GM12875 (cell line): ENCODE measurements at regions not wholly inside any gene's neighbourhood (a gene's known extent, or its start where the extent isn't known, plus 50 kb on each side); places are given as distances from the start of the nearest gene placed in this dataset.

Experiments
- H3K4me3 ChIP-seq: one replicate; pipeline ENCODE4 v1.5.1; 2011; ENCODE audit warnings: low read depth, low read length, control low read depth
- CTCF ChIP-seq: IDR thresholded peaks from 2 replicates; pipeline ENCODE4 v1.5.1; 2011; ENCODE audit warnings: low read depth, mild to moderate bottlenecking, control low read depth, inconsistent platforms, low read length, moderate library complexity, borderline replicate concordance; ENCODE audit not compliant: insufficient read depth

DNA sequence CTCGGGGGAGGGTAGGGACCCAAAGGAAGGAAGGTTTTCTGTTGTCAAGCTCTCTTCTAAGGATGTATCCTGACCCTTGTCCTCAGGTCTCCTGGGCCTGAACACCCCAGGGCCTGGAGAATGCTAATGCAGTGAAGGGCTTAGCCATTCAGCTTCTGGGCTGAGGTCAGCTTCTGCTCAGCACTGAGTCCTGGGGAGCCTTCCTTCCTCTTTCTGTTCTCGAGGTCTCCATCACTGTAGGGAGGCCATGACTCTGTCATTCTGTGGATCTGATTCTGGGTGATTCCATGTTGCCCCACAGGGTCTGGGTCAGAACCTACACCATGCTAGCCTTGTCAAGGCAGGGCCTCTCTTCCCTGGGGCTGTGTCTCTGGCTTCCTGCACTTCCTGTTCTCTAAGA is 712.7 kb downstream of the DHX35 start:
- no peak for TF ChIP-seq CTCF
- no peak overlapping the region for H3K4me3 ChIP-seq

GRCh38 chr20:39670988-39671387 is 708.8 kb downstream of the DHX35 start:
- no peak overlapping the region for H3K4me3 ChIP-seq
- TF ChIP-seq CTCF: no peak

DNA sequence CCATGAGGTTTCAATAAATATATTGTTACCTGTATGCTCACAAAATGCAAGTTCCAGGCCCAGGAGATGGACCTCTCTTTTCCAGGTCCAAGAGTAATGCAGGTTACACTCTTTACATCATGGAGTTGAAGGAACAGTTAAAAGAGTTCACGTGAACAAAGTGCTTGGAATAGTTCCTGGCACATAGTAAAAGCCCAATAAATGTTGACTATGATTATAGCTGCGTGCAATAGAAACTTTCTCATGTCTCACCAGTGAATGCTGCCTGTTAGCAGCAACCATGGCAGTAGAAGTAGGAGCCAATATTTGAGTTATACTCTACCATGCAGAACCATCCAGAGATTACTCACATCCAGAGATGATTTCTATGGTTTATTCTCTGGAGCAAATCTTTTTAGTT is 707.5 kb downstream of the DHX35 start:
- TF ChIP-seq CTCF: no peak
- H3K4me3 ChIP-seq: no peak overlapping the region

GRCh38 chr20:39668038-39668437 is 705.9 kb downstream of the DHX35 start:
- no peak for TF ChIP-seq CTCF

DNA sequence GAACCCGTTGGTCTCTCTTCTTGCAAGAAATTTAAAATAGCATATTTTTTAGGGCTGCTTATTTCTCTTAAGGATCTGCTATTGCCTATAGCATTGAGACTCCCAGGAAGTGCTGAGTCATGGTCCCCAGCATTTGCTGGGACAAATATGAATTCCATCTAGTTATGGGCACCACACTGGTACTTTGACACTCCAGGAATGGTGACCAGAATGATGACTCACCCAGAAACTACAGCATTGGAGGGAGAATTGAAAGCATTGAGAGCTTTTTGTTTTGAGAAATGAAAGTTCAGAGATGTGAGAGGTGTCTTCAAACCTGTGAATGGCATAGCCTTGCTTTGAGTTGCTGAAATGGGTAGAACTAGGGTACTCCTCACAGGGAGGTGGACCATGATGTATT is 699.7 kb downstream of the DHX35 start:
- no peak for TF ChIP-seq CTCF
- H3K4me3 ChIP-seq: no peak overlapping the region

More at GRCh38 chr20:39668038-39668437, 705.9 kb downstream of the DHX35 start:
- H3K4me3 ChIP-seq: no peak overlapping the region

- H3K4me3 ChIP-seq: no peak overlapping the region
- no peak for TF ChIP-seq CTCF
These were observed 698.8 kb downstream of the DHX35 start for GRCh38 chr20:39660965-39661364.

- TF ChIP-seq CTCF: no peak
- no peak overlapping the region for H3K4me3 ChIP-seq
These were observed 698.1 kb downstream of the DHX35 start for GRCh38 chr20:39660226-39660625.
